ENCODE measurements at regions not wholly inside any gene's neighbourhood (a gene's known extent, or its start where the extent isn't known, plus 50 kb on each side); places are given as distances from the start of the nearest gene placed in this dataset.

- TF ChIP-seq POLR2A (IDR thresholded peaks at IDR 0.05) (no peak), CTCF (IDR thresholded peaks at IDR 0.05) (no peak), POLR2AphosphoS5 (IDR thresholded peaks at IDR 0.05) (no peak)
Measured at GRCh38 chr1:34686531-34686930, 68.3 kb upstream of the GJB5 start.
